Mucosa of gallbladder (tissue), 1 donor: ENCODE measurements at regions not wholly inside any gene's neighbourhood (a gene's known extent, or its start where the extent isn't known, plus 50 kb on each side); places are given as distances from the start of the nearest gene placed in this dataset.

Experiments used
- DNase-seq: peaks from one replicate; pipeline ENCODE4 v3.0.0-alpha.2; 2020; ENCODE audit warnings: low spot score
- donor health status: DM: no; HTN: no; CAD: no.

GRCh38 chr5:124664287-124664686 lies 82.2 kb downstream of the ZNF608 start:
- no peak for DNase-seq

DNA sequence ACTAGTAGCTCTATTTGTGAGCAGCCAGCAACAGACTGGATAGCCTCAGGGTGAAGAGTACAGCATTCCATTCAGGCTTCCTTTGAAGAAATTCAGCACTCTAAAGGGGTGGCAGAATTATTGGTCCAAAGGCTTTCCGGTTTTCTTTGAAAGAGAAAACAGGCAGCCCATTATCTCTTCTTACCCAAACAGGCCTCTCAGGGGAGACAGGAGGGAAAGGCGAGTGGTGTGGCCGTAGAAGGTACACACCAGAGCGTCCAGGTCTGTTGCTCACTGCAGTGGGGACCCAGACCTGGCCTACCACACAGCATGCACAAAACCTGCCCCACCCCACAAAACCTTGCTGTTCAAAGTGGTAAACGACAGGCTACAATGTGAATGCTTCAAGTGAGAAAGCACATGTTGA lies 83.3 kb downstream of the ZNF608 start:
- no peak for DNase-seq

GRCh38 chr5:124662181-124662781 lies 84.2 kb downstream of the ZNF608 start:
- DNase-seq: peak; percentile 79

GRCh38 chr5:124661317-124662141 lies 84.9 kb downstream of the ZNF608 start:
- DNase-seq: peak; percentile 72

DNA sequence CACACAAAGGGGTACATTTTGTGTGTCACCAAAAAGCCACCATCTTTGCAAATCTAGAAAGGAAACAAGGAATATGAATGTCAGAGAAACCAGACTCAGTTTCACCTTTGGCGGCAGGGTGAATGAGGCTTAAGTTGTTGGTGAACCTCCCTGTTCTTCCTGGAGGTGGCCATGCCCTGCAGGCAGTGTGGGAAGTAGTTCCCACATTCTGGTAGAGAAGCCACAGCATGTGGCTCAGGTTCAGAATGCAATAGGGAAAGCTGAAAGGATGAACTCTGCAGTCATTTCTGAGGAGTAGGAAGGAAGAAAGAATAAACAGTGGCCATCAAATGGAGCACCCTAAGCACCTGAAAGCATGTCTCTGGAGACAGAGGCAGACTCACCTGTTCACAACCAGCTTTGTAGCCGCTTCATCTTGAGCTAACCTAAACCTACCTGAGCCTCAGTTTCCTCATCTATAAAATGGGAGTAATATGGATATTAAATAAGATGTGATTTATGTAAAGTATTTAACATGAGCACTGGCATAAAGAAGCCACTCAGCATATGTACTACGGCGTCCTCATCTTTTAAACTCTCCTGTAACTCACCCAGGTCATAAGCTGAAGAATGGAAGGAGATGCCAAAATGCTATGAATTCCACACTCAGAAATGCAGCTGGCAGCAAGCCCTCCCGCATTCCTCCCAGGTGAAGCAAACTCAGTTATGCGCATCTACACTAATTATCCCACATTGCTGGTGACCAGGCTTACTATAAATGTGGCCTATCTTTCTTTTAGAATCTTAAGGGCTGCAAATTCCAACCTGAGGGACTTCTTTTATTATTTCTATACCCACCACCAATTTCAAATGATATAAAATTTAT lies 86.0 kb downstream of the ZNF608 start:
- peak; percentile 49 for DNase-seq

GRCh38 chr5:124659798-124660197 lies 86.6 kb downstream of the ZNF608 start:
- no peak for DNase-seq

- no peak for DNase-seq
These were observed 87.4 kb downstream of the ZNF608 start for GRCh38 chr5:124658867-124659557.

GRCh38 chr5:124655921-124656511 lies 90.4 kb downstream of the ZNF608 start:
- peak; percentile 49 for DNase-seq

GRCh38 chr5:124655251-124655917 lies 91.1 kb downstream of the ZNF608 start:
- DNase-seq: no peak

DNA sequence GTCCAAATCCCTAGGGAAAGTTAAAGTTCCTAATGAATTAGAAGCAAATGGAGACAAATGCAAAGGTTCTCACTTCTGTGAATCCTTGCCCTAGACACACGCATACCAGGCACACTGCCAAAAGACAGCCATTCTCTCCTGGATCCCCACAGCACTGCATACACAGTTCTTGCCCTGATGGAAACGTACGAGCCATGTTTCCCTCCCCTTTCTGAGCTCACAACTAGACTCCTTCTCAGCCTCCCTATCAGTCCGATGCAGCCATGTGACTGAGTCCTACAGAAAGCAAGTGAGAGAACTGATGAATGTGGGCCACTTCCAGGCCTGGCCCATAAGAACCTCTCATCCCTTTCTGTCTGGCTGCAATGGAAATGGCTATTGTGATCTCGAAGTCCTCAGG lies 92.0 kb downstream of the ZNF608 start:
- no peak for DNase-seq

GRCh38 chr5:124653666-124654065 lies 92.8 kb downstream of the ZNF608 start:
- DNase-seq: no peak

DNA sequence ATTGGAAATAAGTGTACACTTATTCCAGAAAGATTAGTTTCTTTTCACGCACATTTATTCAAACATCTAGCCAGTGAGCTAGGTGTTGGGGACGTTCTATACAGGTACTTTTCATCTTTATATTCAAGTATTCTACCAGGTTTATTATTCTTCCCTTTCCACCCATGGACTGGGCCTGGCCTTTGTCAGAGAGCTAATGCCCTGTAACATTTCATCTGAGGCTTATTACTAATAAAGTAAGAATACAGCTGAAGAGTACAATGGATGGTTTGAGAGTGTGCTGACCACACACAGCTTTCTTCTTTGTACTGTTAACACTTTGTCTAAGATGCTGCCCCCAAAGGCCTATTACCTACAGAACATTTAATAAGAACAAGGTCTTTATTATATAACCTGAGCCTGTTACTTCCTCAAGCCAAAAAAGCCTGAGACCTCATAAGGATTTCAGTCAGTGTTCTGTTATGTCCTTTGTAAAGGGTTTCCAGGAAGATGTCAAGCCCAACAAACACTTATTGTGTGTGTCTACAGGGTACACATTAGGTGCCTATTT lies 93.5 kb downstream of the ZNF608 start:
- DNase-seq: no peak

GRCh38 chr5:124652514-124652819 lies 94.0 kb downstream of the ZNF608 start:
- DNase-seq: no peak

GRCh38 chr5:124651663-124652513 lies 94.6 kb downstream of the ZNF608 start:
- DNase-seq: peak; percentile 81

DNA sequence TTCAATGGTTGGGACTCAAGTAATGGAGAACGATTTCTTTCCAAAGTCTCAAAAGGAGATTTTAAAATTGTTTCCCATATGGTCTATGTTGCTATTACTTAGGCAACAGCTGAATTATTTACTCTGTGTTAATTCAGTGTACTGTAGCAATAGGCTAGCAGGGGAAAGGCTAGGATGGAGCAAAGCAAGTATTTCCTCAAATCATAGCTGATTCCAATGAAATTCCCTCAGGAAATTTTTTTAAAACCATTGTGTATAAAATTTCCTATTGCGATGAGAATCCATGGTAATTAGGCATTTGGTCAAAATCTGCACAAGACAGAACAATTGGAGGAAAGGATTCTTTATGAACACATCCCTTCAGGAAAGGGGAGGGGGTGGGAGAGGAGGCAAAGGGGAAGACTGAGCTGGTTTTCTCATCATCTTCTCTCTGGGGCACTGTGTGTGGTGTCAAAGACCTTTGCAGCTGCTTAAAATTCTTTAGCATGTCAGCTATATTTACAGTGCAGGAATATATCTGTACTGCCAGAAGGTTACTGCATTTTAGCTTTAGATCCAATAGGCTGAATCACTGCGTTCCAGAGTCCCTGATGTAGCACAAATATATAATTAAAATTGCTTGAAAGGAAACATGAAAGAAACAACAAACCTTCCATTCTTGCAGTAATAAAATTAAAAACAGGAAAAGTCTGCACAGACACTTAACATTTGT lies 95.3 kb downstream of the ZNF608 start:
- DNase-seq: no peak

DNA sequence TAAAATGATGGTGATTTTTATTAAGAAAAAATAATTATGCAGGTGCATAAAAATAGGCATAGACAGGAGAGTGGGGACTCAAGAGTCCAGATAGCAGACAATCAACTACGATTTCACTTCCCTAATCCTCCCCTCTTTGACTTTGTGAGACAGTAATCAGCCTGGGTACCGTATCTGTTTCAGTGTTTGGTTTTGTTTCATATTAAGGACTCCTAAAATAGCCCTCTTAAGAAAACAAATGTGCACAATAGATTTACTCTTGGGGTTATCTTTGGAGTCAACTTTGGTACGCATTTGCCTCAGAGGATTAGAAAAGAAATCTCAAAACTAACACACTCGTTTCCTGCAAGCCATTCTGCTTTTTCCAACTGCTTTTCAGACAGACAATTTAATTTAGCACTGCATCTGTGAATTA lies 96.3 kb downstream of the ZNF608 start:
- no peak for DNase-seq

- DNase-seq: peak; percentile 84
These were observed 96.8 kb downstream of the ZNF608 start for GRCh38 chr5:124649491-124650146.

DNA sequence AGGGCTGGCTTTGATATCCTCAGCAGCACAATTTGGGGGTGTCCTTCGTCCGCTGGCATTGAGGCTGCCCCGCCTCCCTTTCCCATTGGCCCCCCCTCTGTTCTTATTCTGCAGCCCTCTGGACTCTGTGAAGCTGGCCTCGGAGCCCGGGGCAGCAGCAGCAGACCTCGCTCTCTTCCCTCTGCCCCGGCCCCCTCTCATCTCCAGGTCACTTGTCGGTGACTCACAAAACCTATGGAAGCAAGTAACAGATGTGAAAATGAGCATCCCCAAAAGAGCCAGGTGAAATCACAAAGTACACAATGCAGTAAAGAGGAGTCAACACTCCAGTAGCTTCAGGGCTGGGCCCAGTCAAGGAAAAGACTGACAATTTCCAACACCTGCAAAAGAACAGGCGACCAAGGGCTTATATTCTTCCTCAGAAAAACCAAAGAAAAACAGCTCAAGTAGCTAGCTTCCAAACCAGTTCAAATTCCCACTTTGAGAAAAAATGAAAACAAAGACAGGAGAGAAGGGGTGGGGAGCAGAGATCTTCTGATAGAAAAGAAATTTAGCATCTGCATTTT lies 97.5 kb downstream of the ZNF608 start:
- no peak for DNase-seq
